Omental fat pad (tissue), 3 donors: ENCODE measurements at regions not wholly inside any gene's neighbourhood (a gene's known extent, or its start where the extent isn't known, plus 50 kb on each side); places are given as distances from the start of the nearest gene placed in this dataset.

Source experiments
- ATAC-seq: fragments of 150-250 bp; one replicate; pipeline ENCODE4 v1.9.1; 2016; ENCODE audit warnings: mild to moderate bottlenecking, moderate library complexity; ENCODE audit not compliant: low FRiP score
- DNase-seq: peaks from one replicate; pipeline ENCODE4 v3.0.0-alpha.2; 2019; ENCODE audit warnings: low spot score
- CTCF ChIP-seq, 3 donors: fragments of 450-650 bp; IDR thresholded peaks; one replicate each; pipeline ENCODE4 v1.5.1; 2016 to 2017; ENCODE audit warnings: antibody characterized with exemption in 3 of 3, mild to moderate bottlenecking in 3 of 3, moderate library complexity in 2 of 3

- TF ChIP-seq CTCF (IDR thresholded peaks at IDR 0.05), result no peak
- ATAC-seq (no peak), DNase-seq (no peak)
Observed at GRCh38 chr11:38060920-38061319, 1462.9 kb upstream of the RAG2 start.

DNA sequence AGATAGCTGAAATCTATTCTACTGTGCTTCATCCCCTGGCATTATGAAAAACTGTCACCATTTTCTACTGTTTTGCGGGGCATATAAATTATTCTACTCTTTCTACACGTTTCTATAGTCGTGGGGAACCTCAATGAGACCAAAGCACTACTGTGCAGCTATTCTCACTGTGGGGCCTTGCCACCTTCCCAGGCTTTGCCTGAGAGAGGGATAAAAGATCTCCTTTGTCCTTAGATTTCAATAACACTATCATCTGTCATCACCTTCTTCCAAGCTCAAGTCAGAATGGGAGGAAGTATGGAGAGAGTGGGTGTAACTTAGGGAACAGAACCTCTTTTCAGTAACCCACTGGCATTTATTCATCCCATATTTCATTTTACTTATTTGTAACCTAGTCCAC lies 1462.1 kb upstream of the RAG2 start:
- no peak for ATAC-seq
- no peak for TF ChIP-seq CTCF (IDR thresholded peaks at IDR 0.05)
- no peak for DNase-seq

- ATAC-seq, result no peak
- DNase-seq, result no peak
- no peak for TF ChIP-seq CTCF (IDR thresholded peaks at IDR 0.05)
Observed at GRCh38 chr11:38046571-38047135, 1448.6 kb upstream of the RAG2 start.

GRCh38 chr11:38043060-38043459 lies 1445.0 kb upstream of the RAG2 start:
- no peak for ATAC-seq
- no peak for TF ChIP-seq CTCF (IDR thresholded peaks at IDR 0.05)
- no peak for DNase-seq

DNA sequence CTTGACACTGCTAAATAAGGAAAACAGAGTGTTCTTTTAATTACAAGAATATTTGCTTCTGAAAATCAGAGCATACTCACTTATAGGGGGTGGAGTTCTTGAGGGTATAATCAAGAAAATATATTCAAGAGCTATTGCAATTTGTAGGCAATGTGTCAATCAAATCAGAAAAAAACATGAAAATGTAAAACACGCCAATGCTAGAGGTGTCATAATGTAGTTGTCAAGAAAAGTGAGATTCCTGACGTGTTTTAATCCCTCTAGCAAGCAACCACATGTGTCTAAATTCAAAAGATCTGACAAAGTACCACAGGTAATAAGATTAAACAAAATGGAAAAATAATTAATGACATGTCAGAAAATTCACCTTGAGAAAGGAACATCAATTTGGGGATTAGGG lies 1440.7 kb upstream of the RAG2 start:
- no peak for ATAC-seq
- DNase-seq, result no peak
- no peak for TF ChIP-seq CTCF (IDR thresholded peaks at IDR 0.05)

DNA sequence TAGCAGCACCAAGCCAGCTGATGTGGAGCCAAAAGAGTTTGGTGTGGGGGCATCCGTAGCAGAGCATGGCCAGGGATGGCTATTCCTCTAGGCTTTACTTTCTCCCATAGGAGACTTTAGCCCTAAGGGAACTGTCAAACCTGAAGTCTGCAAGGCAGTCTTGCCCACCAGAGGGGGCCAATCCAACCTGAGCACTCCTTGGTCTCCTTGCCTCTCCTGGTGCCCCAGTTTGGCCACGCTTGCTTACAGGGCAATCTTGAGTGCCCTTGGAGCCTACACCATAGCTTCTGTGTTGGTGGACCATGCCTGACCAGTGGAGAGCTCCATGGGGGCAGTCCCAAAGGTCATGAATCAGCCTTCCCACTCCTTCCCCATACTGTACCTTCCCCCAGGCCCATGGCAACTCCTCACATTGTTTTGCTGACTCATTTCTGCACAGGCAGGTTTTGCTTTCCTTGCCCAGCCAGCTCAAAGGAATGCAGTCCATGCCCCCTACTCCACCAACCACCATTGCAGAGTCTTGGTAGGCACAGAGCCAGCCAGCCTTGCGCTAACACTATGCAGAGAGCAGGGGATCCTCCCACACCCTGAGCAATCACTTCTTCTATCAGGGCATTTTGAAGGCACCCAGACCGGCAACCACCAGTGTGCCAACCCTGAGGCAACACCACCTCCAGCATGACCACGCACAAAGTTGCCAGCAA lies 1421.2 kb upstream of the RAG2 start:
- DNase-seq, result no peak
- no peak for TF ChIP-seq CTCF (IDR thresholded peaks at IDR 0.05)
- ATAC-seq, result no peak

- TF ChIP-seq CTCF (IDR thresholded peaks at IDR 0.05), result no peak
- ATAC-seq (no peak), DNase-seq (no peak)
Observed at GRCh38 chr11:38014405-38014804, 1416.4 kb upstream of the RAG2 start.
